Smooth muscle cell (in vitro differentiated cells): ENCODE measurements at regions not wholly inside any gene's neighbourhood (a gene's known extent, or its start where the extent isn't known, plus 50 kb on each side); places are given as distances from the start of the nearest gene placed in this dataset.
A peak's percentile ranks its signal among the peaks of the same experiment; 100 is the strongest.
"Not testable (repeated sequence)": the region's sequence is repeated elsewhere in the genome, so short reads cannot be mapped to it uniquely, and the experiment has no call there.

Source experiments
- DNase-seq: peaks from one replicate; lab custom pipeline; 2025; ENCODE audit not compliant: unreplicated experiment; lab: John Stamatoyannopoulos, UW
- H2AFZ ChIP-seq: fragments of 200-600 bp; sonication (generic); 2 replicates; pipeline ENCODE4 v1.6.0; 2016; ENCODE audit warnings: antibody characterized with exemption, low read depth, mild to moderate bottlenecking
- H3F3A ChIP-seq: fragments of 200-600 bp; sonication (generic); 2 replicates; pipeline ENCODE4 v1.6.0; 2017; ENCODE audit warnings: antibody characterized with exemption, low read depth
- H3K27ac ChIP-seq: fragments of 200-600 bp; sonication (generic); 2 replicates; pipeline ENCODE4 v1.5.1; 2016; ENCODE audit warnings: low read depth, mild to moderate bottlenecking
- H3K27me3 ChIP-seq: fragments of 200-600 bp; sonication (generic); 2 replicates; pipeline ENCODE4 v1.6.1; 2016; ENCODE audit warnings: low read depth, mild to moderate bottlenecking
- H3K36me3 ChIP-seq: fragments of 200-600 bp; sonication (generic); 2 replicates; pipeline ENCODE4 v1.5.1; 2016; ENCODE audit warnings: low read depth
- H3K4me1 ChIP-seq: fragments of 200-600 bp; sonication (generic); 2 replicates; pipeline ENCODE4 v1.5.1; 2016; ENCODE audit warnings: low read depth
- H3K4me2 ChIP-seq: fragments of 200-600 bp; sonication (generic); 2 replicates; pipeline ENCODE4 v1.6.0; 2016; ENCODE audit warnings: mild to moderate bottlenecking
- H3K4me3 ChIP-seq: fragments of 200-600 bp; sonication (generic); 2 replicates; pipeline ENCODE4 v1.5.1; 2016; ENCODE audit warnings: mild to moderate bottlenecking
- H3K79me2 ChIP-seq: fragments of 200-600 bp; sonication (generic); 2 replicates; pipeline ENCODE4 v1.6.0; 2016; ENCODE audit warnings: low read depth, mild to moderate bottlenecking
- H3K9ac ChIP-seq: fragments of 200-600 bp; sonication (generic); 2 replicates; pipeline ENCODE4 v1.6.0; 2016; ENCODE audit warnings: low read depth
- H3K9me3 ChIP-seq: fragments of 200-600 bp; sonication (generic); replicated peaks from 2 replicates; pipeline ENCODE4 v1.5.1; 2016; ENCODE audit warnings: low read depth
- H4K20me1 ChIP-seq: fragments of 200-600 bp; sonication (generic); 2 replicates; pipeline ENCODE4 v1.6.0; 2016; ENCODE audit warnings: low read depth
- CTCF ChIP-seq: fragments of 200-600 bp; sonication (generic); IDR thresholded peaks from 2 replicates; pipeline ENCODE4 v1.5.1; 2017; ENCODE audit warnings: borderline replicate concordance, mild to moderate bottlenecking, antibody characterized with exemption; ENCODE audit not compliant: insufficient read depth, poor library complexity, severe bottlenecking
- WGBS: methylation state at CpG from one replicate; pipeline ENCODE4 v1.1.7; 2016; ENCODE audit warnings: low lambda C conversion rate; 5-methylcytosine and 5-hydroxymethylcytosine counted together

GRCh38 chr2:76159042-76159648 lies 448.4 kb upstream of the GCFC2 start:
- no peaks in the 10 kb centered on the region for H3F3A ChIP-seq
- H2AFZ ChIP-seq = no peak overlapping the region
- no peaks in the 10 kb centered on the region for H3K36me3 ChIP-seq
- no peaks in the 10 kb centered on the region for H3K9me3 ChIP-seq
- TF ChIP-seq CTCF = no peak
- peak overlapping the region; percentile 30 for H3K4me2 ChIP-seq
- H4K20me1 ChIP-seq = no peaks in the 10 kb centered on the region
- no peak overlapping the region for H3K9ac ChIP-seq
- H3K4me3 ChIP-seq = no peak overlapping the region
- no peaks in the 10 kb centered on the region for H3K79me2 ChIP-seq
- H3K27me3 ChIP-seq = no peaks in the 10 kb centered on the region
- H3K4me1 ChIP-seq = no peaks in the 10 kb centered on the region
- DNase-seq = no peak
- peak overlapping the region; percentile 36 for H3K27ac ChIP-seq
- WGBS = 53% methylated on average over 1 of the region's 1 CpG

GRCh38 chr2:76157531-76157930 lies 446.8 kb upstream of the GCFC2 start:
- no peaks in the 10 kb centered on the region for H3K4me1 ChIP-seq
- H3K36me3 ChIP-seq = no peaks in the 10 kb centered on the region
- H3K79me2 ChIP-seq = no peaks in the 10 kb centered on the region
- DNase-seq = no peak
- 44% methylated on average over 2 of the region's 2 CpGs for WGBS
- no peak overlapping the region for H3K4me3 ChIP-seq
- no peak for TF ChIP-seq CTCF
- no peak overlapping the region for H3K9ac ChIP-seq
- H3F3A ChIP-seq = no peaks in the 10 kb centered on the region
- H3K9me3 ChIP-seq = no peaks in the 10 kb centered on the region
- H2AFZ ChIP-seq = no peak overlapping the region
- H3K27ac ChIP-seq = peak overlapping the region; percentile 52
- H3K27me3 ChIP-seq = no peaks in the 10 kb centered on the region
- H4K20me1 ChIP-seq = no peaks in the 10 kb centered on the region
- peak overlapping the region; percentile 61 for H3K4me2 ChIP-seq

- Histone ChIP-seq H3K36me3 (no peaks in the 10 kb centered on the region), H3F3A (no peaks in the 10 kb centered on the region), H3K4me2 (no peak overlapping the region), H3K27ac (no peak overlapping the region), H3K4me1 (no peaks in the 10 kb centered on the region), H3K9ac (no peak overlapping the region), H2AFZ (no peak overlapping the region), H3K27me3 (no peaks in the 10 kb centered on the region), H3K9me3 (no peaks in the 10 kb centered on the region), H3K4me3 (no peak overlapping the region), H4K20me1 (no peaks in the 10 kb centered on the region), H3K79me2 (no peaks in the 10 kb centered on the region)
- no peak for DNase-seq
- WGBS = 52% methylated on average over 3 of the region's 3 CpGs
- TF ChIP-seq CTCF = no peak
These were observed 444.3 kb upstream of the GCFC2 start for GRCh38 chr2:76154981-76155380.

- H3K4me2 ChIP-seq = no peak overlapping the region
- no peaks in the 10 kb centered on the region for H4K20me1 ChIP-seq
- no peaks in the 10 kb centered on the region for H3K36me3 ChIP-seq
- H3K27me3 ChIP-seq = no peaks in the 10 kb centered on the region
- H3K79me2 ChIP-seq = no peaks in the 10 kb centered on the region
- no peak overlapping the region for H2AFZ ChIP-seq
- no peaks in the 10 kb centered on the region for H3K4me1 ChIP-seq
- H3K27ac ChIP-seq = no peak overlapping the region
- no peak overlapping the region for H3K9ac ChIP-seq
- H3F3A ChIP-seq = no peaks in the 10 kb centered on the region
- no peaks in the 10 kb centered on the region for H3K9me3 ChIP-seq
- no peak overlapping the region for H3K4me3 ChIP-seq
- no peak for TF ChIP-seq CTCF
- no peak for DNase-seq
These were observed 439.1 kb upstream of the GCFC2 start for GRCh38 chr2:76149846-76150245.

- H4K20me1 ChIP-seq, H3K9ac ChIP-seq, H3K36me3 ChIP-seq, H3F3A ChIP-seq, H3K4me3 ChIP-seq, H3K4me1 ChIP-seq, H3K4me2 ChIP-seq, H3K79me2 ChIP-seq, H3K9me3 ChIP-seq, DNase-seq, H3K27me3 ChIP-seq, H3K27ac ChIP-seq, H2AFZ ChIP-seq: not testable (repeated sequence)
- 87% methylated on average over 3 of the region's 3 CpGs for WGBS
These were observed 428.6 kb upstream of the GCFC2 start for GRCh38 chr2:76139303-76139702.
